Caco-2 (cell line): ENCODE measurements at regions not wholly inside any gene's neighbourhood (a gene's known extent, or its start where the extent isn't known, plus 50 kb on each side); places are given as distances from the start of the nearest gene placed in this dataset.

Source experiments
- BruUV-seq: library from RNA; stranded (reverse); fragments of 400-500 nt; replicated peaks from 2 replicates; lab custom pipeline; 2021; lab: Mats Ljungman, UMichigan
- CTCF ChIA-PET: fragments of 300-600 bp; sonication (Branson Sonifier 250); formaldehyde crosslinking; loops from one replicate; lab custom pipeline; 2022; ENCODE audit warnings: antibody characterized with exemption; lab: Charles Lee
- POLR2A ChIA-PET: fragments of 300-600 bp; sonication (Branson Sonifier 250); formaldehyde crosslinking; loops from one replicate; lab custom pipeline; 2022; ENCODE audit warnings: antibody characterized with exemption; lab: Charles Lee
- DNase-seq, 2 experiments: peaks; one replicate each; pipeline versions ENCODE4 v3.0.0 to v3.0.0-alpha.2; 2020 to 2022
- H3K27me3 ChIP-seq: replicated peaks from 2 replicates; pipeline ENCODE4 v1.6.0; 2011; ENCODE audit warnings: low read length; ENCODE audit not compliant: control insufficient read depth, insufficient read depth
- H3K36me3 ChIP-seq: 2 replicates; pipeline ENCODE4 v1.5.1; 2011; ENCODE audit warnings: low read length; ENCODE audit not compliant: control insufficient read depth, insufficient read depth
- H3K4me1 ChIP-seq: fragments of 250-450 bp; sonication (Bioruptor Pico); 2 replicates; pipeline ENCODE4 v1.5.1; 2020; ENCODE audit warnings: mild to moderate bottlenecking
- H3K4me3 ChIP-seq: 2 replicates; pipeline ENCODE4 v1.5.1; 2011; ENCODE audit warnings: low read depth, mild to moderate bottlenecking, control low read depth, low read length
- H3K9me3 ChIP-seq: fragments of 250-450 bp; sonication (Bioruptor Pico); 2 replicates; pipeline ENCODE4 v1.5.1; 2020; ENCODE audit warnings: mild to moderate bottlenecking, moderate library complexity
- H3K27ac Mint-ChIP-seq: one replicate; pipeline ENCODE4 v1.8.0; 2022; ENCODE audit warnings: mixed read lengths; ENCODE audit not compliant: unreplicated experiment
- H3K27me3 Mint-ChIP-seq: one replicate; pipeline ENCODE4 v1.8.0; 2022; ENCODE audit warnings: mixed read lengths; ENCODE audit not compliant: insufficient read depth, unreplicated experiment
- H3K36me3 Mint-ChIP-seq: one replicate; pipeline ENCODE4 v1.8.0; 2022; ENCODE audit warnings: mild to moderate bottlenecking, mixed read lengths; ENCODE audit not compliant: insufficient read depth, unreplicated experiment
- H3K4me1 Mint-ChIP-seq: one replicate; pipeline ENCODE4 v1.8.0; 2022; ENCODE audit warnings: low read depth, mixed read lengths; ENCODE audit not compliant: unreplicated experiment
- H3K4me3 Mint-ChIP-seq: one replicate; pipeline ENCODE4 v1.8.0; 2022; ENCODE audit warnings: mild to moderate bottlenecking, moderate library complexity, mixed read lengths; ENCODE audit not compliant: unreplicated experiment
- H3K9me3 Mint-ChIP-seq: one replicate; pipeline ENCODE4 v1.8.0; 2022; ENCODE audit warnings: mixed read lengths; ENCODE audit not compliant: unreplicated experiment
- intact Hi-C: fragments of 100-400 bp; cut with micrococcal nuclease; formaldehyde crosslinking; loops from one replicate; pipeline ENCODE4 v1.10.0; 2022; ENCODE audit not compliant: unreplicated experiment
- TF ChIP-seq, protein P1 (sequence below), 2 experiments: fragments of 200-600 bp in 1 of 2; IDR thresholded peaks; 1 replicate in 1 of 2; 2 replicates in 1 of 2; pipeline versions ENCODE4 v1.5.1 to v1.8.0; 2011 to 2022; ENCODE audit warnings: antibody characterized with exemption in 1 of 2, control low read depth in 1 of 2, inconsistent platforms in 1 of 2, low read depth in 1 of 2, low read length in 1 of 2, mild to moderate bottlenecking in 1 of 2, moderate library complexity in 1 of 2; ENCODE audit not compliant: insufficient read depth in 1 of 2, severe bottlenecking in 1 of 2, unreplicated experiment in 1 of 2

DNA sequence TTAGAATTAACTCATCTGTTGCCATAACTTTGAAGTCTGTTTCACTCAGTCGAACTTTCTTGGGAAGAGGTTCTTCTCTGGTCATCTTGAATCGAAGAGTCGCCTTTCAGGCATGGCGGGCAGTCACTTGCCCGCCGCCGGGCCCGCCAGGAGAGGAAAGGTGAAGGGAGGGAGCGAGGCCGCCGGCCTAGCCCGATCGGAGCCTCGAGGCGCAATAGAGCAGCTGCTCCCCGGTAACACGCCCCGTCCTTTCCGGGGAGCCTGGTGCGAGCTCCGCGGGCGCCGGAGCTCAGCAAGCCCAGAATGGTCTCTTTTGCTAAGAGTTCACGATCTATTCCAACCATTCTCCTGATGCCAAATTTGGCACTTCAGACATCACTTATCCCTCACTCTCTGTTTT is 591.8 kb downstream of the TFAP2B start:
- TF ChIP-seq, protein P1, sequence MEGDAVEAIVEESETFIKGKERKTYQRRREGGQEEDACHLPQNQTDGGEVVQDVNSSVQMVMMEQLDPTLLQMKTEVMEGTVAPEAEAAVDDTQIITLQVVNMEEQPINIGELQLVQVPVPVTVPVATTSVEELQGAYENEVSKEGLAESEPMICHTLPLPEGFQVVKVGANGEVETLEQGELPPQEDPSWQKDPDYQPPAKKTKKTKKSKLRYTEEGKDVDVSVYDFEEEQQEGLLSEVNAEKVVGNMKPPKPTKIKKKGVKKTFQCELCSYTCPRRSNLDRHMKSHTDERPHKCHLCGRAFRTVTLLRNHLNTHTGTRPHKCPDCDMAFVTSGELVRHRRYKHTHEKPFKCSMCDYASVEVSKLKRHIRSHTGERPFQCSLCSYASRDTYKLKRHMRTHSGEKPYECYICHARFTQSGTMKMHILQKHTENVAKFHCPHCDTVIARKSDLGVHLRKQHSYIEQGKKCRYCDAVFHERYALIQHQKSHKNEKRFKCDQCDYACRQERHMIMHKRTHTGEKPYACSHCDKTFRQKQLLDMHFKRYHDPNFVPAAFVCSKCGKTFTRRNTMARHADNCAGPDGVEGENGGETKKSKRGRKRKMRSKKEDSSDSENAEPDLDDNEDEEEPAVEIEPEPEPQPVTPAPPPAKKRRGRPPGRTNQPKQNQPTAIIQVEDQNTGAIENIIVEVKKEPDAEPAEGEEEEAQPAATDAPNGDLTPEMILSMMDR (IDR thresholded peaks at IDR 0.05; ENCODE audit: insufficient read depth in 1 of 2, low read depth in 1 of 2, low read length in 1 of 2, severe bottlenecking in 1 of 2, unreplicated experiment in 1 of 2) = no peak
- Histone ChIP-seq H3K4me1 (no peaks in the 10 kb centered on the region), H3K27me3 (no peaks in the 10 kb centered on the region), H3K9me3 (no peaks in the 10 kb centered on the region), H3K4me3 (no peak overlapping the region), H3K36me3 (no peaks in the 10 kb centered on the region)
- ChIA-PET CTCF (no interaction called here), POLR2A (no interaction called here)
- intact Hi-C loops = no loop called here
- no peaks in the 10 kb centered on the region for H3K36me3 Mint-ChIP-seq
- H3K27me3 Mint-ChIP-seq = peaks cover 13% of the 10 kb centered on the region
- no peaks in the 10 kb centered on the region for H3K9me3 Mint-ChIP-seq
- DNase-seq = no peak
- no peak overlapping the region for H3K4me3 Mint-ChIP-seq
- BruUV-seq = no TSS peak
- no peak overlapping the region for H3K27ac Mint-ChIP-seq
- no peaks in the 10 kb centered on the region for H3K4me1 Mint-ChIP-seq

DNA sequence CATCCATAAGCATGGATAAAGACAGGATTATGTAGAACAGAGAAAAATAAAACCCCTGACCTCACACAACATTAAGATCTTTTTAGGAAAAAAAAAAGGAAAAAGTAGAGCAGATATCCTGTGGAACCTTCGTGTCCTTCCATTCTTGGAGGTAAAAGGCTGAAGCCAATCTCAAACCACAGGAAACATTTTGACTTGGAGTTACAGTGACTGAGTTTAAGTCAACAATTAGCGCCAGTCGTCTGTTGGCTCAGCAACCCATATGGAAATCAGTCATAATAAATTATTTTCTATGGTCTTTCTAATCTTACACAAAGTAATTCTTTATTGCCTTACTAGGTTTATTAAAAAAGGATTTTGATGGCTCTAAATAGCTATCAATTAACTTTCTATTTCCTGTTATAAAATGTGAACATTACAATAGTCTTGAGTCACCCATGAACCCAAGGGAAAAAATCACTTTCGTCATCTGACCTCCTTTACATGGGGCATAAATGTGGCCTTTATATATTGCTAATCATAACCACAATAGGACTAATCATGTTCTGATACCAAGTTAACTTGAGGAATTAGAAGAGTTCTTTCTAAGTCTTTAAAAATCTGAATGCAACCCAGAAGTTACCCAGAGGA is 592.9 kb downstream of the TFAP2B start:
- POLR2A ChIA-PET = no interaction called here

DNA sequence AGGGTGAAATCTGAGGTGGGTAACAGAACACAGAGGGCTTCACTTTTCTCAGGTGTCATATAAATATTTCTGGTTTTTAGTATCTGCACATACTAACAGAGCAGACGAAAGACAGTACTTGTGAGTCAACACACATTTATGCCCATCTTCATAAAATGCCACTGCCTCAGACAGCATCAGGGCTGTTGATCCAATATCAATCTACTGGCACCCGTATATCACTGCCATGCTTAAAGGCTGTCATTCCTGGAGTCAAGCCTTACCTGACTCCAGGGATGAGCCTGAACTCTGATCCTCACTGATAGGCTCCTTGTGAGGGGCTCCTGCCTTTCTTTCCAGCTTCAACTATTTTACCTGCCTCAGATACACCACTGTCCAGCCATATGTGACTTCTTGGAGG is 595.7 kb downstream of the TFAP2B start:
- intact Hi-C loops = no loop called here
- Histone ChIP-seq H3K27me3 (no peaks in the 10 kb centered on the region), H3K4me3 (no peak overlapping the region), H3K4me1 (no peaks in the 10 kb centered on the region), H3K9me3 (no peaks in the 10 kb centered on the region), H3K36me3 (no peaks in the 10 kb centered on the region)
- BruUV-seq = no TSS peak
- CTCF ChIA-PET = no interaction called here
- Mint-ChIP-seq H3K9me3 (no peaks in the 10 kb centered on the region), H3K4me1 (no peaks in the 10 kb centered on the region), H3K4me3 (no peak overlapping the region), H3K27me3 (peaks cover 7% of the 10 kb centered on the region), H3K36me3 (no peaks in the 10 kb centered on the region), H3K27ac (no peak overlapping the region)
- DNase-seq = no peak
- TF ChIP-seq, protein P1 (IDR thresholded peaks at IDR 0.05; ENCODE audit: insufficient read depth in 1 of 2, low read depth in 1 of 2, low read length in 1 of 2, severe bottlenecking in 1 of 2, unreplicated experiment in 1 of 2) = no peak
- POLR2A ChIA-PET = no interaction called here

More for the DNA sequence above, 592.9 kb downstream of the TFAP2B start:
- Mint-ChIP-seq H3K4me1 (no peaks in the 10 kb centered on the region), H3K27ac (no peak overlapping the region), H3K36me3 (no peaks in the 10 kb centered on the region), H3K9me3 (no peaks in the 10 kb centered on the region), H3K4me3 (no peak overlapping the region), H3K27me3 (peaks cover 7% of the 10 kb centered on the region)
- TF ChIP-seq, protein P1 (IDR thresholded peaks at IDR 0.05; ENCODE audit: insufficient read depth in 1 of 2, low read depth in 1 of 2, low read length in 1 of 2, severe bottlenecking in 1 of 2, unreplicated experiment in 1 of 2) = no peak
- CTCF ChIA-PET = no interaction called here
- no peaks in the 10 kb centered on the region for H3K9me3 ChIP-seq
- intact Hi-C loops = no loop called here
- no TSS peak for BruUV-seq
- H3K4me1 ChIP-seq = no peaks in the 10 kb centered on the region
- no peaks in the 10 kb centered on the region for H3K36me3 ChIP-seq
- H3K4me3 ChIP-seq = no peak overlapping the region
- DNase-seq = no peak
- no peaks in the 10 kb centered on the region for H3K27me3 ChIP-seq
